NCI-H82 treated with DMSO at 0.1 percent for 48 hours (cell line): ENCODE measurements at regions not wholly inside any gene's neighbourhood (a gene's known extent, or its start where the extent isn't known, plus 50 kb on each side); places are given as distances from the start of the nearest gene placed in this dataset.

Experiments
- DNase-seq: peaks from one replicate; lab custom pipeline; 2025; ENCODE audit not compliant: unreplicated experiment; lab: John Stamatoyannopoulos, UW

- DNase-seq = no peak
Measured at GRCh38 chr9:135335691-135336181, 143.8 kb upstream of the PPP1R26 start.

- no peak for DNase-seq
Measured at GRCh38 chr9:135336722-135337527, 142.7 kb upstream of the PPP1R26 start.

- DNase-seq = no peak
Measured at GRCh38 chr9:135338546-135338945, 141.0 kb upstream of the PPP1R26 start.

GRCh38 chr9:135339378-135339973, 140.1 kb upstream of the PPP1R26 start:
- DNase-seq = no peak

- no peak for DNase-seq
Measured at GRCh38 chr9:135340143-135340655, 139.4 kb upstream of the PPP1R26 start.

- no peak for DNase-seq
Measured at GRCh38 chr9:135340726-135341475, 138.7 kb upstream of the PPP1R26 start.

- no peak for DNase-seq
Measured at GRCh38 chr9:135341612-135342169, 137.9 kb upstream of the PPP1R26 start.

GRCh38 chr9:135342206-135343130, 137.1 kb upstream of the PPP1R26 start:
- no peak for DNase-seq

- DNase-seq = no peak
Measured at GRCh38 chr9:135343136-135343535, 136.4 kb upstream of the PPP1R26 start.

- peak; percentile 32 for DNase-seq
Measured at GRCh38 chr9:135343837-135344522, 135.6 kb upstream of the PPP1R26 start.

- DNase-seq = no peak
Measured at GRCh38 chr9:135344523-135344901, 135.1 kb upstream of the PPP1R26 start.

GRCh38 chr9:135344915-135345500, 134.6 kb upstream of the PPP1R26 start:
- DNase-seq = no peak

- no peak for DNase-seq
Measured at GRCh38 chr9:135345775-135346433, 133.7 kb upstream of the PPP1R26 start.

GRCh38 chr9:135346438-135347050, 133.0 kb upstream of the PPP1R26 start:
- DNase-seq = no peak

GRCh38 chr9:135347461-135347860, 132.1 kb upstream of the PPP1R26 start:
- DNase-seq = no peak

GRCh38 chr9:135348076-135348787, 131.3 kb upstream of the PPP1R26 start:
- no peak for DNase-seq

GRCh38 chr9:135348788-135349150, 130.8 kb upstream of the PPP1R26 start:
- no peak for DNase-seq
